ENCODE measurements at regions not wholly inside any gene's neighbourhood (a gene's known extent, or its start where the extent isn't known, plus 50 kb on each side); places are given as distances from the start of the nearest gene placed in this dataset.
"Not testable (repeated sequence)": the region's sequence is repeated elsewhere in the genome, so short reads cannot be mapped to it uniquely, and the experiment has no call there.

- Mint-ChIP-seq H3K27me3 (ENCODE audit: low read depth in 2 of 2) (no peaks in the 10 kb centered on the region), H3K27ac (no peak overlapping the region), H3K36me3 (no peaks in the 10 kb centered on the region), H3K4me1 (no peaks in the 10 kb centered on the region), H3K4me3 (no peak overlapping the region), H3K9me3 (peaks cover 8 to 11% of the 10 kb centered on the region in 2 donors)
- ATAC-seq: no peak
- peaks cover 5% of the 10 kb centered on the region for H3K9me3 ChIP-seq (ENCODE audit: control insufficient read depth, insufficient read depth, low read length)
- H3K36me3 ChIP-seq (ENCODE audit: control insufficient read depth, insufficient read depth, low read length): no peaks in the 10 kb centered on the region
- no peak overlapping the region for H3K27ac ChIP-seq (ENCODE audit: low read length)
- no CpG with 5 or more reads among the region's 1 CpG for WGBS (ENCODE audit: insufficient coverage)
- DNase-seq: no peak
- no peak for TF ChIP-seq CTCF (IDR thresholded peaks at IDR 0.05)
- H3K27me3 ChIP-seq (ENCODE audit: control insufficient read depth, insufficient read depth, low read length): no peaks in the 10 kb centered on the region
- intact Hi-C loops (cut with micrococcal nuclease): no loop called here
- H3K4me3 ChIP-seq (ENCODE audit: low read length): no peak overlapping the region
- H3K4me1 ChIP-seq (ENCODE audit: control insufficient read depth, insufficient read depth, low read length): no peaks in the 10 kb centered on the region
Measured at GRCh38 chr7:68722044-68722443, 876.2 kb upstream of the AUTS2 start.

GRCh38 chr7:68724965-68725364 is 873.3 kb upstream of the AUTS2 start:
- H3K36me3 Mint-ChIP-seq: no peaks in the 10 kb centered on the region
- TF ChIP-seq CTCF (IDR thresholded peaks at IDR 0.05): no peak
- no peaks in the 10 kb centered on the region for H3K27me3 ChIP-seq (ENCODE audit: control insufficient read depth, insufficient read depth, low read length)
- peaks cover 5 to 10% of the 10 kb centered on the region in 2 donors for H3K9me3 Mint-ChIP-seq
- H3K4me1 ChIP-seq (ENCODE audit: control insufficient read depth, insufficient read depth, low read length): no peaks in the 10 kb centered on the region
- ATAC-seq: no peak
- DNase-seq: no peak
- H3K4me1 Mint-ChIP-seq: no peaks in the 10 kb centered on the region
- H3K27ac Mint-ChIP-seq: no peak overlapping the region
- H3K4me3 Mint-ChIP-seq: no peak overlapping the region
- WGBS (ENCODE audit: insufficient coverage): 35% methylated on average over 6 of the region's 6 CpGs
- intact Hi-C loops (cut with micrococcal nuclease): no loop called here
- H3K36me3 ChIP-seq (ENCODE audit: control insufficient read depth, insufficient read depth, low read length): no peaks in the 10 kb centered on the region
- H3K9me3 ChIP-seq (ENCODE audit: control insufficient read depth, insufficient read depth, low read length): peaks cover 5% of the 10 kb centered on the region
- H3K4me3 ChIP-seq (ENCODE audit: low read length): no peak overlapping the region
- H3K27me3 Mint-ChIP-seq (ENCODE audit: low read depth in 2 of 2): no peaks in the 10 kb centered on the region
- no peak overlapping the region for H3K27ac ChIP-seq (ENCODE audit: low read length)

GRCh38 chr7:68725843-68726785 is 872.2 kb upstream of the AUTS2 start:
- Histone ChIP-seq H3K27ac (ENCODE audit: low read length) (no peak overlapping the region), H3K9me3 (ENCODE audit: control insufficient read depth, insufficient read depth, low read length) (peaks cover 5% of the 10 kb centered on the region), H3K4me1 (ENCODE audit: control insufficient read depth, insufficient read depth, low read length) (no peaks in the 10 kb centered on the region), H3K4me3 (ENCODE audit: low read length) (no peak overlapping the region), H3K27me3 (ENCODE audit: control insufficient read depth, insufficient read depth, low read length) (no peaks in the 10 kb centered on the region), H3K36me3 (ENCODE audit: control insufficient read depth, insufficient read depth, low read length) (no peaks in the 10 kb centered on the region)
- Mint-ChIP-seq H3K36me3 (no peaks in the 10 kb centered on the region), H3K27ac (no peak overlapping the region), H3K4me3 (no peak overlapping the region), H3K9me3 (peaks cover 5 to 10% of the 10 kb centered on the region in 2 donors), H3K4me1 (no peaks in the 10 kb centered on the region), H3K27me3 (ENCODE audit: low read depth in 2 of 2) (no peaks in the 10 kb centered on the region)
- ATAC-seq (no peak), DNase-seq (no peak)
- WGBS (ENCODE audit: insufficient coverage): 92% methylated on average over 11 of the region's 12 CpGs
- no peak for TF ChIP-seq CTCF (IDR thresholded peaks at IDR 0.05)
- intact Hi-C loops (cut with micrococcal nuclease): no loop called here

GRCh38 chr7:68728720-68729119 is 869.6 kb upstream of the AUTS2 start:
- not testable (repeated sequence) for H3K27me3 Mint-ChIP-seq (ENCODE audit: low read depth in 2 of 2); ATAC-seq
- WGBS (ENCODE audit: insufficient coverage): 95% methylated on average over 6 of the region's 6 CpGs

More at GRCh38 chr7:68728720-68729119, 869.6 kb upstream of the AUTS2 start:
- H3K27ac Mint-ChIP-seq; H3K36me3 ChIP-seq (ENCODE audit: control insufficient read depth, insufficient read depth, low read length); H3K4me3 ChIP-seq (ENCODE audit: low read length); H3K4me1 ChIP-seq (ENCODE audit: control insufficient read depth, insufficient read depth, low read length); DNase-seq; H3K4me3 Mint-ChIP-seq; H3K4me1 Mint-ChIP-seq; intact Hi-C loops (cut with micrococcal nuclease); H3K27me3 ChIP-seq (ENCODE audit: control insufficient read depth, insufficient read depth, low read length); H3K9me3 Mint-ChIP-seq; H3K36me3 Mint-ChIP-seq; H3K27ac ChIP-seq (ENCODE audit: low read length); H3K9me3 ChIP-seq (ENCODE audit: control insufficient read depth, insufficient read depth, low read length): not testable (repeated sequence)

All from natural killer cell (primary cell).